ENCODE measurements at regions not wholly inside any gene's neighbourhood (a gene's known extent, or its start where the extent isn't known, plus 50 kb on each side); places are given as distances from the start of the nearest gene placed in this dataset.

GRCh38 chr3:66165660-66166059 lies 55.1 kb upstream of the SLC25A26 start:
- no peak for DNase-seq

DNA sequence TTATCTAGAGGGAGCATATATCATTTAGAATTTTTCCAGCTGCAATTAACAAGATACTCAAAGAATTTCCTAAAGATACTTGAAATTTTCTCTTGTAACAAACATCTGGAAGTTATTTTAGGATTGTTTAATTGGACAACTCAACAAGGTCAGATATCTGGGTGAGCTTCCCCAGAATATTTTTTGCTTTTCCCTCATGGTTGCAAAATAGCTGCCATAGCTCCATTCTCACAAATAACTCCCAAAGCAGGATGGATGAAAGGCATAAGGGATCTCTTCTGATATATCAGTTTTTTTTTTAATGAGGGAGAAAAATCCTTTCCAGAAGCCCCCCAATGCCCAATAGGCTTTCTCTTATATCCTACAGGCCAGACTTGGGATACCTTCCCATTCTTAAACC lies 56.6 kb upstream of the SLC25A26 start:
- DNase-seq, result no peak

DNA sequence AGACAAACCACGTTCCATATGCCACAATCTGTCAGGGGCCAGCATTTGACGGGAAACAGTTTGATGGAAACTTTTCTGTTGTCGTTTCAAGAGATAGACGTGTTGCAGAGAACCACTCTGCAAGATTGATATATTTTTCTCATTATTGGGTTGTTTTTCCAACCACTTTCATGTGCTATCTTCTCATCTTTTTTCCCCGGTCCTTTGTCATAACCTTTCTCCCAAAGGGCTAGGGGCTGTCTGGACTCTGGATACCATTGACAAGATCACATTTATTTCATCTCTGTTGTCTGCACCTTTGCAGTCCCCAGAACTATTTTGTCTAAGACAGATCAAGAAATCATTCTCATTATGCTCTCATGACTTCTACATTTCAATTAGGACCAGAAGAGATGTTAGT lies 57.6 kb upstream of the SLC25A26 start:
- no peak for DNase-seq

GRCh38 chr3:66162766-66163165 lies 58.0 kb upstream of the SLC25A26 start:
- no peak for DNase-seq

GRCh38 chr3:66158933-66159683 lies 61.7 kb upstream of the SLC25A26 start:
- DNase-seq, result no peak

GRCh38 chr3:66154444-66154861 lies 66.3 kb upstream of the SLC25A26 start:
- no peak for DNase-seq

DNA sequence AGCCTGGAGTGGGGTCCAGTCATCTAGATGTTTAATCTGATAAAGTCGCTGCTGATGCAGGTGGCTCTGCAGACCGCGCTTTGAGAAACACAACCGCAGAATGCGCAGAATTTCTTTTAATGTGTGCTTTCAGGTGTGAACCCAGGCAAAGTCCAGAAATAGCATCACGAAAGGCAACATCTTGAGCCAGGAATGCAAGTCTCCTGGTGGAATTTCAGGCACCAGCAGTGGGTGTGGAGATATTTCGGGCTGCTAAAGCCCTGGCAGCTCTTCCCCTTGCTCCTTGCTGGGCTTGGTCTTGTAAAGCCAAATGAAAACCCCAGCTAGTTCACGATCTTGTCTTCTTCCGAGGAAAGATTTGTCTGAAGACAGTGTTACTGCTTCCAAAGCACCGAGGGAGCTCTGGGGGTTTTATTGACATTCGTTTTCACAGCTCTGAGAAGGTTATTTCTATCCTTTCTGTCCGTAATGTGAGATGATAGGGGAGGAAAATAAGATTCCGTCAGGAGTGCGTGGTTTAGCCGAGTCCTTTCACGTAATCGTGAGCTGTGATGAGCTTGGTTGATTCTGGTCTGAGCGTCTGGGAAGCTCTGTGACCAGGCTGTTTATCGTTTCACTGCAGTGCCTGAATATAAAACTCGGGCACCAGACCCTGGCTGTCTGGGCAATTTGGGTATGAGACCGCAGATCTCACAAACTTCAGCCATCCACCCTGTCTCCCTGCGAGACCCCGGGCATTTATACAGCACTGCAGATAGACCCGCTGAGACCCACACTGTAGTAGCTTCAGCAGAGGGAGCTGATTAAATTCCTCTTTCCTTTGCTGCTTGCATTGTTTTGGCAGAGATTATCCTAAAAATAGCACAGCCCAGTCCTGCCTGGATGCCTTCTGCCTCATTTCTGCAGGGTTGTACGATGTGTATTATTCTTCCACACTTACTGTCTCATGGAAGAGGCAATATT lies 67.0 kb upstream of the SLC25A26 start:
- no peak for DNase-seq

DNA sequence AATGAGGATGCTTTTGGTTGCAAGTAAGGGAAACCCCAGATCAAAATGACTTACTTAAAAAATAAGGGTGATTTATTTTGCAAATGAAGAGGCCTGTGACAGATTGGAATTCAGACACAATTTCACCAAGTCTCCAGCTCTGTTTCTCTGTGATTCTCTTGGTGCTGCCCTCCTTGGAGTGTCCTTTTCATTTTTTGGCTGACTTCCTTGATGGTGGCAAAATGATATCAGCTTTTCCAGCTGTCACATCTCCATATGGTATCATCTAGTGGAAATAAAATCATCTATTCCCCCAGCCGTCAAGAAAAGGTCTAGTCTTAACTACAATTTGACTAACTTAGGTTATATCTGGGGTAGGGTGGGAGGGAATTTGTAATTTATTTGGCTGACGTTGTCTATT lies 68.5 kb upstream of the SLC25A26 start:
- no peak for DNase-seq

- DNase-seq, result no peak
These were observed 69.8 kb upstream of the SLC25A26 start for GRCh38 chr3:66150977-66151376.

GRCh38 chr3:66149269-66149668 lies 71.5 kb upstream of the SLC25A26 start:
- DNase-seq, result no peak

GRCh38 chr3:66145408-66145733 lies 75.4 kb upstream of the SLC25A26 start:
- no peak for DNase-seq

GRCh38 chr3:66144568-66145407 lies 76.0 kb upstream of the SLC25A26 start:
- DNase-seq, result no peak

GRCh38 chr3:66142079-66142478 lies 78.7 kb upstream of the SLC25A26 start:
- DNase-seq, result no peak

DNA sequence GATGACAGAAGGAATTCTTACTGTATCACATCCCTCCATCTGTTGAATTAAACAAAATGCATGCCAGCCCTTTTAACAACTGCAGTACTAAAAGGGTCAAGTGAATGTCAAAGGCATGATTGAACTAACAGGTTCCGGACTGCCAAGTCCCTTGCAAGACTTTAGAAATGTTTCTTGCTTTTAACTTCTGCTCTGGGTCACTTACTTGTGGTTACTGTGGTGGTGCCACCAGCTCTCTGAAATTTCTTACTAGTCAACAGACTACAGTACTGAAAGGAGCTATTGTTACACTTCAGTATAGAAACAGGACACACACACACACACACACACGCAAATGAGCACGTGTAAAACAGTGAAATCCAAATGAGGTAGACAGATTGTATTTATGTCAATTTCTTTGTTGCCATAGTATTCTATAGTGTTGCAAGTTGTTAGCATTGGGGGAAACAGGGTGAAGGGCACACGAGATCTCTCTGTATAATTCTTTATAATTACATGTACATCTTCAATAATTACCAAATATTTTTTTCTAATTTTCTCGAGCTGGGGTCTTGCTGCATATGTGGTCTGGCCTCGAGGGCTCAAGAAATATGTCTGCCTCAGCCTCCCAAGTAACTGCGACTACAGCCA lies 79.9 kb upstream of the SLC25A26 start:
- DNase-seq, result no peak

GRCh38 chr3:66140106-66140505 lies 80.7 kb upstream of the SLC25A26 start:
- no peak for DNase-seq

DNA sequence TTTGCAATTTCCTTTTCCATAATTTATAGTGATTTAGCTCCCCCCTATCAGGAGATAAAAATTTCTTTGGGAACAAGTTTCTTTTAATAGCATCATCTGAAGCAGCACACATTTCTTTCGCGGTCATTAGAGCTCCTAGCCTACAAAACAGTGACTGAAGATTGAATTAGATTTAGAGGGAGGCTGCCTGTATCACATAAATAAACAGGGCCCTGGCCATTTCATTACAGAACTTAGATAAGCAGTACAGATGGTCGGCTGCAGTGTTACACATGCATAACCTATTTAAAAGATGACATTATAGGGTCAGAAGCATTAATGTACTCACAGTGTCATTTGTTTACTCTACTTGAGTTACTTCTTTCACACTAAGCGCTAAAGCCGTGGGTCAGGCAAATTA lies 81.4 kb upstream of the SLC25A26 start:
- no peak for DNase-seq

- DNase-seq, result peak; percentile 3
These were observed 82.2 kb upstream of the SLC25A26 start for GRCh38 chr3:66138336-66139313.

DNA sequence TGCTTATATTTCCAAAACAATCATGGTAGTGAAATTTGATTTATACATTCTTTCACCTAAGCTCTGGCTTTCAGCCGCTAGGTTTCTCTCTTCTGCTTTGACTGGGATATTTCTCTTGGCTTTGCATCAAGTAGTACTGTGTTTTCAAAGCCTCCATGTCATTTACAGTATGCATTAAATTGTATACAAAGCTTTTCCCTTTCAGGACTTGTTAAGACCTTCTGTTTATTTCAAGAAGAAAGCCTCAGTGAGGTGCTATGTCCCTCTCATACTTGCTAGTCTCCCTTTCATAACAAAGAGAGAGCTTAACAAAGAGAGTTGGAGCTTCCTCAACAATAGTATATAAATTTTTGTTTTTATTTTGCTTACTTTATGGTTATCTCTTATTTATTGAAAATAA lies 84.2 kb upstream of the SLC25A26 start:
- DNase-seq, result no peak

GRCh38 chr3:66133853-66134445 lies 86.9 kb upstream of the SLC25A26 start:
- DNase-seq, result no peak

- DNase-seq, result no peak
These were observed 87.6 kb upstream of the SLC25A26 start for GRCh38 chr3:66133050-66133757.
